DMS114 treated with DMSO at 0.1 percent for 48 hours (cell line): ENCODE measurements at regions not wholly inside any gene's neighbourhood (a gene's known extent, or its start where the extent isn't known, plus 50 kb on each side); places are given as distances from the start of the nearest gene placed in this dataset.

Experiments
- DNase-seq: peaks from one replicate; lab custom pipeline; 2025; ENCODE audit not compliant: unreplicated experiment; lab: John Stamatoyannopoulos, UW

- no peak for DNase-seq
These were observed 85.2 kb upstream of the IQSEC1 start for GRCh38 chr3:13158408-13158807.

- no peak for DNase-seq
These were observed 84.8 kb upstream of the IQSEC1 start for GRCh38 chr3:13157986-13158385.

GRCh38 chr3:13152826-13153710, 79.8 kb upstream of the IQSEC1 start:
- no peak for DNase-seq

- no peak for DNase-seq
These were observed 77.4 kb upstream of the IQSEC1 start for GRCh38 chr3:13150624-13151023.

- no peak for DNase-seq
These were observed 76.3 kb upstream of the IQSEC1 start for GRCh38 chr3:13149330-13150108.

- DNase-seq = no peak
These were observed 75.5 kb upstream of the IQSEC1 start for GRCh38 chr3:13148561-13149329.

GRCh38 chr3:13148126-13148525, 74.9 kb upstream of the IQSEC1 start:
- no peak for DNase-seq

GRCh38 chr3:13147344-13147743, 74.1 kb upstream of the IQSEC1 start:
- no peak for DNase-seq

GRCh38 chr3:13146643-13147143, 73.5 kb upstream of the IQSEC1 start:
- DNase-seq = no peak

- no peak for DNase-seq
These were observed 72.8 kb upstream of the IQSEC1 start for GRCh38 chr3:13145826-13146642.

- no peak for DNase-seq
These were observed 72.0 kb upstream of the IQSEC1 start for GRCh38 chr3:13145131-13145825.

- no peak for DNase-seq
These were observed 71.2 kb upstream of the IQSEC1 start for GRCh38 chr3:13144163-13145023.

GRCh38 chr3:13143381-13144004, 70.3 kb upstream of the IQSEC1 start:
- DNase-seq = no peak

- no peak for DNase-seq
These were observed 69.5 kb upstream of the IQSEC1 start for GRCh38 chr3:13142552-13143380.

GRCh38 chr3:13141991-13142412, 68.8 kb upstream of the IQSEC1 start:
- DNase-seq = no peak

- no peak for DNase-seq
These were observed 68.0 kb upstream of the IQSEC1 start for GRCh38 chr3:13141183-13141582.

- no peak for DNase-seq
These were observed 67.4 kb upstream of the IQSEC1 start for GRCh38 chr3:13140596-13140995.
